ENCODE measurements at regions not wholly inside any gene's neighbourhood (a gene's known extent, or its start where the extent isn't known, plus 50 kb on each side); places are given as distances from the start of the nearest gene placed in this dataset.

GRCh38 chr10:33509231-33509831, 174.9 kb upstream of the NRP1 start:
- H3K79me2 ChIP-seq (ENCODE audit: insufficient read depth, low read length): no peaks in the 10 kb centered on the region
- Mint-ChIP-seq H3K27ac (peak overlapping the region; percentile 63 to 91 (median 88)), H3K4me1 (peaks cover 27% of the 10 kb centered on the region), H3K36me3 (peaks cover 2% of the 10 kb centered on the region in 2 donors), H3K4me3 (peak overlapping the region in 1 of 2 donors; percentile 37), H3K9me3 (peaks cover 0 to 5% (median 5%) of the 10 kb centered on the region in 7 donors), H3K27me3 (ENCODE audit: low read depth in 3 of 3) (peaks cover 0 to 3% (median 3%) of the 10 kb centered on the region in 3 donors)
- H3K27ac ChIP-seq (ENCODE audit: low read depth in 1 of 2, low read length in 2 of 2): peak overlapping the region in 1 of 2 donors; percentile 72
- H3K4me2 ChIP-seq (replicated peaks; ENCODE audit: extremely low read depth, low read length, poor library complexity, severe bottlenecking): peak overlapping the region; percentile 14
- no peaks in the 10 kb centered on the region for H4K20me1 ChIP-seq (ENCODE audit: insufficient read depth, low read length)
- H3K9ac ChIP-seq (ENCODE audit: insufficient read depth, low read length, poor library complexity, severe bottlenecking): no peak overlapping the region
- H3K4me3 ChIP-seq (replicated peaks in 1 of 3; ENCODE audit: low read depth in 2 of 3, low read length in 3 of 3): no peak overlapping the region
- DNase-seq: peak; percentile 79 to 95 (median 94)
- no peak overlapping the region for H2AFZ ChIP-seq (ENCODE audit: insufficient read depth, low read depth, low read length, poor library complexity, severe bottlenecking)
- H3K9me3 ChIP-seq (replicated peaks in 1 of 2; ENCODE audit: control insufficient read depth in 1 of 2, insufficient read depth in 1 of 2, low read length in 2 of 2): no peaks in the 10 kb centered on the region
- H3K4me1 ChIP-seq (ENCODE audit: control insufficient read depth in 1 of 2, insufficient read depth in 2 of 2, low read length in 2 of 2): peaks cover 37 to 40% of the 10 kb centered on the region in 2 donors
- H3K27me3 ChIP-seq (ENCODE audit: control insufficient read depth in 2 of 2, insufficient read depth in 2 of 2, low read length in 2 of 2): no peaks in the 10 kb centered on the region
- TF ChIP-seq, protein P1, sequence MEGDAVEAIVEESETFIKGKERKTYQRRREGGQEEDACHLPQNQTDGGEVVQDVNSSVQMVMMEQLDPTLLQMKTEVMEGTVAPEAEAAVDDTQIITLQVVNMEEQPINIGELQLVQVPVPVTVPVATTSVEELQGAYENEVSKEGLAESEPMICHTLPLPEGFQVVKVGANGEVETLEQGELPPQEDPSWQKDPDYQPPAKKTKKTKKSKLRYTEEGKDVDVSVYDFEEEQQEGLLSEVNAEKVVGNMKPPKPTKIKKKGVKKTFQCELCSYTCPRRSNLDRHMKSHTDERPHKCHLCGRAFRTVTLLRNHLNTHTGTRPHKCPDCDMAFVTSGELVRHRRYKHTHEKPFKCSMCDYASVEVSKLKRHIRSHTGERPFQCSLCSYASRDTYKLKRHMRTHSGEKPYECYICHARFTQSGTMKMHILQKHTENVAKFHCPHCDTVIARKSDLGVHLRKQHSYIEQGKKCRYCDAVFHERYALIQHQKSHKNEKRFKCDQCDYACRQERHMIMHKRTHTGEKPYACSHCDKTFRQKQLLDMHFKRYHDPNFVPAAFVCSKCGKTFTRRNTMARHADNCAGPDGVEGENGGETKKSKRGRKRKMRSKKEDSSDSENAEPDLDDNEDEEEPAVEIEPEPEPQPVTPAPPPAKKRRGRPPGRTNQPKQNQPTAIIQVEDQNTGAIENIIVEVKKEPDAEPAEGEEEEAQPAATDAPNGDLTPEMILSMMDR (IDR thresholded peaks at IDR 0.05): no peak
- H3K36me3 ChIP-seq (replicated peaks in 1 of 2; ENCODE audit: control insufficient read depth in 1 of 2, insufficient read depth in 2 of 2, low read length in 2 of 2): no peaks in the 10 kb centered on the region
- intact Hi-C loops (cut with micrococcal nuclease): loop anchor here (10.0 kb wide), 1 partner anchor 145 kb away; no protein-coding TSS in a partner anchor
- no CpG with 5 or more reads among the region's 7 CpGs for WGBS (ENCODE audit: insufficient coverage)

DNA sequence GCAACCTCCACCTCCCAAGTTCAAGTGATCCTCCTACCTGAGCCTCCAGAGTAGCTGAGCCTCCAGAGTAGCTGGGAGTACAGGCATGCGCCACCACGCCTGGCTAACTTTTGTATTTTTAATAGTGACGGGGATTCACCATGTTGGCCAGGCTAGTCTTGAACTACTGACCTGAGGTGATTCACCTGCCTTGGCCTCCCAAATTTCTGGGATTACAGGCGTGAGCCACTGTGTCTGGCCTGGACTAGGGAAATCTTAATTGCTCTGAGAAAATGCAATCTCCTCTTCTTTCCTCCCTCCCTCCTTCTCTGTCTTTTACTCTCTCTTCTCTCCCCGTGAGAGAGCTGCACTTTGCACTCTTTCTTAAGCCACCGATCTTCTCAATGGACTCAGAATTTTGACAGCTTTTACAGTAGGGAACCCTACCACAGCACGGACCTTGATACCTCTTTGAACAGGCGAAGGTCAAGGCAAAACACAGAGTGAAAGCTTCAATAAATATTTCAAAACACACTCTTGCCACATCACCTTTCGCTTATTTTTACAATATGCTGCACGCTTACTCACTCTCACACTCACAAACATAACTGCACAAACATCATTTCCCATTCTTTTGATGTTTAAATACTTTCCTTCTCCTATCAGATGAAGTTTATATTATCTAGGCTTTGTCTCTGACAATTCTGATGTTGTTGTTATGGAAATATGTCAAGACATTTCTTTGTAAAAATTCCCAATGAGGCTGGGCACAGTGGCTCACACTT, 173.4 kb upstream of the NRP1 start:
- H3K9me3 Mint-ChIP-seq: peaks cover 0 to 5% (median 5%) of the 10 kb centered on the region in 7 donors
- no peaks in the 10 kb centered on the region for H3K9me3 ChIP-seq (replicated peaks in 1 of 2; ENCODE audit: control insufficient read depth in 1 of 2, insufficient read depth in 1 of 2, low read length in 2 of 2)
- peak overlapping the region; percentile 3 for H3K4me2 ChIP-seq (replicated peaks; ENCODE audit: extremely low read depth, low read length, poor library complexity, severe bottlenecking)
- TF ChIP-seq, protein P1 (IDR thresholded peaks at IDR 0.05): no peak
- peak overlapping the region in 1 of 3 experiments; percentile 6 for H3K4me3 ChIP-seq (replicated peaks in 1 of 3; ENCODE audit: low read depth in 2 of 3, low read length in 3 of 3)
- peak overlapping the region in 1 of 2 donors; percentile 85 for H3K4me3 Mint-ChIP-seq
- H4K20me1 ChIP-seq (ENCODE audit: insufficient read depth, low read length): no peaks in the 10 kb centered on the region
- intact Hi-C loops (cut with micrococcal nuclease): loop anchor here (10.0 kb wide), 1 partner anchor 143 kb away; no protein-coding TSS in a partner anchor
- H3K27ac ChIP-seq (ENCODE audit: low read depth in 1 of 2, low read length in 2 of 2): peak overlapping the region; percentile 97
- H3K79me2 ChIP-seq (ENCODE audit: insufficient read depth, low read length): no peaks in the 10 kb centered on the region
- peaks cover 0 to 3% (median 3%) of the 10 kb centered on the region in 3 donors for H3K27me3 Mint-ChIP-seq (ENCODE audit: low read depth in 3 of 3)
- H3K36me3 Mint-ChIP-seq: peaks cover 2% of the 10 kb centered on the region in 2 donors
- no peaks in the 10 kb centered on the region for H3K27me3 ChIP-seq (ENCODE audit: control insufficient read depth in 2 of 2, insufficient read depth in 2 of 2, low read length in 2 of 2)
- no peaks in the 10 kb centered on the region for H3K36me3 ChIP-seq (replicated peaks in 1 of 2; ENCODE audit: control insufficient read depth in 1 of 2, insufficient read depth in 2 of 2, low read length in 2 of 2)
- no peak overlapping the region for H2AFZ ChIP-seq (ENCODE audit: insufficient read depth, low read depth, low read length, poor library complexity, severe bottlenecking)
- peak overlapping the region; percentile 56 for H3K9ac ChIP-seq (ENCODE audit: insufficient read depth, low read length, poor library complexity, severe bottlenecking)
- peak; percentile 67 to 89 (median 86) for DNase-seq
- H3K27ac Mint-ChIP-seq: peak overlapping the region; percentile 95 to 100 (median 99)
- peaks cover 37 to 40% of the 10 kb centered on the region in 2 donors for H3K4me1 ChIP-seq (ENCODE audit: control insufficient read depth in 1 of 2, insufficient read depth in 2 of 2, low read length in 2 of 2)
- H3K4me1 Mint-ChIP-seq: peaks cover 27% of the 10 kb centered on the region
- WGBS (ENCODE audit: insufficient coverage): 74% methylated on average over 9 of the region's 10 CpGs

Data from CD14-positive monocyte (primary cell).